Stimulated activated CD4-positive, alpha-beta T cell treated with anti-CD3 and anti-CD28 coated beads, Interleukin-12 subunit alpha, Interleukin-12 subunit beta, amount 100 ng/mL, for 48 hours (primary cell): ENCODE measurements at regions not wholly inside any gene's neighbourhood (a gene's known extent, or its start where the extent isn't known, plus 50 kb on each side); places are given as distances from the start of the nearest gene placed in this dataset.

Source experiments
- DNase-seq, 3 donors: peaks; one replicate each; pipeline ENCODE4 v3.0.0-alpha.2; 2020; ENCODE audit warnings: low read depth in 2 of 3, low spot score in 1 of 3

GRCh38 chr9:117858561-117858960, 154.4 kb downstream of the TLR4 start:
- no peak for DNase-seq

GRCh38 chr9:117860849-117861248, 156.6 kb downstream of the TLR4 start:
- DNase-seq: no peak

- DNase-seq: no peak
Observed at GRCh38 chr9:117864385-117865057, 160.3 kb downstream of the TLR4 start.

DNA sequence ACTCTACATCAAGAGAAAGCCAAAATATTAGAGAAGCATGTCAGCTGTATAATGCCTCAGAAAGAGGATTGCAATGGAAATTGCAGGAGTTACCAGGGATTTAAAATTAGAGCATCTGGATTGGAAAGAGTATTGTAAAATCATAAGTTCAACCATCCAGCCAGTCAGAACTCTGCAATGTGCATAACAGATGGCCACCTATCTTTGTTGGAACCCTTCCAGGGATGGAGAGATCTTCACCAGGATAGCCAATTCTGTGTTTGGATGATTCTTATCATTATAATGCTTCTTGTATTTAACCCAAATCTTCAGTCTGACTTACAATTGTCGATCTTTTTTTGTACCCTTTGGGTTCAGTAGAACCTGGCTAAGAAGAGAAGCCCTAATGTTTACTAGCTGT, 164.4 kb downstream of the TLR4 start:
- DNase-seq: no peak

GRCh38 chr9:117869287-117869686, 165.1 kb downstream of the TLR4 start:
- no peak for DNase-seq

DNA sequence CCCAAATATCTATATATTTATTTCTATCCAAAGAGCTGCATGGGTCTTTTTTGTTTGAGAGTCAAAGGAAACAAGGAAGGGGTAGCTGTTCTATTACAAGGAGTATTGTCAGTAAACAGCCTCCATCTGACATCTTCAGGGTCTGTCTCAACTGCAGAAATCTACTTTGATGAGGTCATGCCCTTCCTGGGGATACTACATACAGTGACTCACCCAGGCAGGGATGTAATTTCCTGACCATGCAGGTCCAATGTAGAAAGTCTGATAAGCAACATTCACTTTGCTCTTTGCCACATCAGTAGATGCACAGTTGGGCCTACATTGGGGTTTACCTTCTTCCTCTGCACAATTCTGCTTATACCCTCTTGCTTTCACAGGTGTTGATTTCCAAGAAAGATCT, 165.5 kb downstream of the TLR4 start:
- DNase-seq: no peak

DNA sequence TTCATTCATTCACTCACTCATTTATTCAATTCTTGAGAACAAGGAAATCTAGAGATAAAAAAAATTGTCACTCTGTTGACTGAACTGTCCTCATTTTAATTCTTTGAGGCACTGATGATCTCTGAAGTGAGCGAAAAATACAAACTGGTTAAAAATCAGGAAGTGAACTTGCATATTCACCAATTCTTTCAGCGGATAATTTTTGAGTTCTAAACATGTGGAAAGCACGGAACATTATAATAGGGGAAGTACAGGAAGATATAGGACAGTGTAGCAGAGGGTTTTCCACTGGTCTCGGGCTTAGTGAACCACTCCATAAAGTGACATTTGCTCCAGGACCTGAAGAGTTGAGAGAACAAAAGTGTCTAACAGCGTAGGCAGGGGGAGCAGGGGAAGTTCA, 169.5 kb downstream of the TLR4 start:
- no peak for DNase-seq

GRCh38 chr9:117875886-117876285, 171.7 kb downstream of the TLR4 start:
- DNase-seq: no peak

DNA sequence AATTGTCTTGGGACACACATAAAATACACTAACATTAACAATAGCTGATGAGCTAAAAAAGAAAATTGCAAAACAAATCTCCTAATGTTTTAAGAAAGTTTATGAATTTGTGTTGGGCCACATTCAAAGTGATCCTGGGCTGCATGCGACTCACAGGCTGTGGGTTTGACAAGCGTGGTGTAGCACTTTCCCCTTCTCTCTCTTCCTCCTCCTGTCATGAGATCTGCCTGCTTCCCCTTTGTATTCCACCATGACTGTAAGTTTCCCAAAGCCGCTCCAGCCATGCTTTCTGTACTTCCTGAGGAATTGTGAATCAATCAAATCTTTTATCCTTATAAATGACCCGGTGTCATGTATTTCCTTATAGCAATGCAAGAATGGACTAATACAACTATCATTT, 178.0 kb downstream of the TLR4 start:
- DNase-seq: no peak

DNA sequence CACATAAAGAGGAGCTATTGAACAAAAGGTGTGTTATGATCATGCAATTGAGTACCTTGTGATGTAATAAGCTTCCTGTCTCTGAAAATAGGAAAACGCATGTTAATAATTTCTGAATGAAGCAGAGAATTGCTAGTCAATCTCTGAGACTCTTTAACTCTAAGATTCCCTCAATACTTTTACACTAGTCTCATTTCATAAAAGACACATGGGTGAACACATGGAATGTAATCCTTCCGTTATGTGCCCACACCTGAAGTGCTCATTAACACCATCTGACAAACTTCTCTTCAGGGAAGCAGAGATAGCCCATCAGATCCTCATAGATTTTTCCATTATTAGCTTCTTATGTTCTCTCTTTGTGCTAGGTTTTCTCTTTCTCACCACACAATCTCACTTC, 182.4 kb downstream of the TLR4 start:
- no peak for DNase-seq

DNA sequence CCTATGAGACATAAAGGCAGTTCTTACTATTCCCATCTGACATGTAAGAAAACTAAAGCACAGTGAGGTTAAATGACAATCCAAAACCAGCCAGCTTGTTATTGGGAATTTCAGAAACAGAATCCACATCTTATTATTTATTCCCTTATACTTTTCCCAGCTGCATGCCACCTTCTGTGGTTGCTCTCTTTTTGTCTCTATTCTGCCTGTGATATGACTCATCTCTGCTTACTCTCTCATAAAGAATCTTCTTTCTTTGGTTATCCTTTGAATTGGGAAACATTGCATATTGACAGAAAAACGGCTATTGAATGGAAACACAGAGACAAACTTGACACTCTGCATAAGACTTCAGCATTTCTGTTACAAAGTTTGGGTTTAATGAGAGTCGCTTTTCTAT, 183.2 kb downstream of the TLR4 start:
- DNase-seq: no peak

- DNase-seq: no peak
Observed at GRCh38 chr9:117887941-117888340, 183.7 kb downstream of the TLR4 start.

- DNase-seq: no peak
Observed at GRCh38 chr9:117903453-117903852, 199.2 kb downstream of the TLR4 start.

DNA sequence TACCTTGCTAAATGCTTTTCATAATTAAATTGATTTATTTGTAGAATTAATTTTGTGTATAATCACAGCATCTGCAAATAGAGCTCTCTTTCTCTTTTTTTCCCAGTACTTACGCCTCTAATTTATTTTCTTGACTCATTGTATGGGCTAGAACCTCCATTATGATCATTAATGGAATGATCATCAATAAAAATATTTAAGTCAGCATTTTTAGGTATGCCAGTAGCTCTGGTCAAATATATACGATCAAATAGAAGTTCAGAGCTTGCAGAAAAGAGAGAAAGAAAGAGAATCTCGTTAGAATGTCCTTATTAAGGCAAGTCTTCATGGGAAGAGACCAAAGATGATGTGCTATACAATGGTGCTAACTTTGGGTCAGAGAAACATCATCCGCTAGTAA, 202.6 kb downstream of the TLR4 start:
- no peak for DNase-seq

DNA sequence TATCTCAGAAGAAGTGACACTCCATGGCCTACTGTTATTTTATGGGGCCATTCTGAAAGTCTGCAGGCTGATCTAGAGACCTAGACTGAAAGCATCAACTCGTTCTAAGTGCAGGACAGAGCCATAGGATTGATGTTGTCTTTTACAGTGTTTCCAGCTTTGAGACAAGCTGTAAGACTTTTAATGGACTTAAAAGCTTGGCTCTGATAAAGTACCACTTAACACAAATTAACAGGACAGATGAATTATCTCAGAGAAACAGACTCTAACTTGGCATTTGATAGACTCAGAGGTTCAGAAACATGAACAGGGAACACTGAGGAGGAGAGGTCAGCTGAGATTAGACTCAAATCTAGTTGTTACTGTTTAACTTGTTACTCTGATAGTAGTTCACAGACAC, 203.2 kb downstream of the TLR4 start:
- DNase-seq: no peak

- no peak for DNase-seq
Observed at GRCh38 chr9:117916291-117916690, 212.1 kb downstream of the TLR4 start.

DNA sequence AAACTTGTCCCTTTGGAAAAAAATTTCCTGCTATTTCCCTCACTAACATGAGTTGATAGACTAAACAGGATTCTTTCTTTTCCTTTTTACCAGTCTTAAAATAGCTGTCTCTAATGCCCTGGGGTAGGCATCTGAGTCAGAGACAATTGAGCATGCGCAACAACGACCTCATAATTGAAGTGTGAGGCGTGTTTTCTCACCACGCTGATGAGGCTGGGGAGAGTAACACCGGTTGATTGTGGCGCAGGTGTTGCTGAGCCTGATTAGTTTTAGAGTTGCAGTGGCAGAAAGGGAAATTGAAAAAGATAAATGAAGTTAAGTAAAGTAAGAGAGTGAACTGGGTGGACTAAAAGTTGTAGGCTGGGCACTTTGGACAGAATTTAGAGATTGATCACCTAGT, 213.7 kb downstream of the TLR4 start:
- DNase-seq: no peak

- DNase-seq: no peak
Observed at GRCh38 chr9:117919538-117919937, 215.3 kb downstream of the TLR4 start.

DNA sequence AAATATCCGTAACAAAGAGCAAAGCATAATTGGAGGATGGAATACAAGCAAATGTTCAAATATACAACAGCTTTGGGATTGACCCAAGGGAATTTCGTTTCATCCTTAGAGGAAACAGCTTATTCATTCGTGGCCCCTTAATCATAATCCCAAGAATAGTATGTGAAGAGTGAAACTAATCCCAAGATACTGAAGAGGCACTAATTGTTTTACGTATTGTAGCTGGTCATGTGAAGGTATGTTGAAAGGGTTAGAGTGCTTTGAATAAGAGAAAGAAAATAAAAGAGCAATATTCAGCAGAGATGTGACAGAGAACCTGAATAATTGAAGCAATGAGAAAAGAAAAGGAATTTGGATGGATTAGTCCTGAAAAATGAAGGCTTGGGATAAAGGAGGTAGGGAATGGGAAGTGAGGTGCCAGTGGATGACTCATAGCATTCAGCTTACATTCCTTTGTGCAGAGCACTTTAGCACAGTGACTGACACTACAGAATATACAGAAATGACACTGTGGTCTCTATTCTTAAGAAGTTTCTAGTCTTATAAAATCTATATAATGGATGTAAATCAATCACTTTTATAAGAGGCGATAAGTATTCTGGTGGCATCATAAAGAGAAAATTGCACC, 221.9 kb downstream of the TLR4 start:
- DNase-seq: no peak

DNA sequence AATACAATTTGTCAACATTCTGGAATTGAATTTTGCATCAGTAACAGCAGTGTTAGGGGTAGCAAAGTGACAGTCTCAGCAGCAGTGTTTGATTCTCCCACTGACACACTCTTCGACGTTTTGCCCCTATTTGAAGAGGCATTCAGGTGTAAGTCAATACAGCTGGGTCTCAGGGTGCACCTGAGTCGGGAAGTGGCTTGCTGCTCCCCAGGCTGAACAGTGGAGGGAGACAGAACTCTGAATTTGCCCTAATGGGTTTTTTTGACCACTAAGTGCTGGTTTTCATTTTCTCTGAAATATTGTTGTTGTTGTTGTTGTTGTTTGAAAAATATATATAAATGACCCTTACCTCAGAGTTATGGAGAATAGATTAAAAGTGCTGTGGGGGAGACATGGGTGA, 223.2 kb downstream of the TLR4 start:
- DNase-seq: no peak

DNA sequence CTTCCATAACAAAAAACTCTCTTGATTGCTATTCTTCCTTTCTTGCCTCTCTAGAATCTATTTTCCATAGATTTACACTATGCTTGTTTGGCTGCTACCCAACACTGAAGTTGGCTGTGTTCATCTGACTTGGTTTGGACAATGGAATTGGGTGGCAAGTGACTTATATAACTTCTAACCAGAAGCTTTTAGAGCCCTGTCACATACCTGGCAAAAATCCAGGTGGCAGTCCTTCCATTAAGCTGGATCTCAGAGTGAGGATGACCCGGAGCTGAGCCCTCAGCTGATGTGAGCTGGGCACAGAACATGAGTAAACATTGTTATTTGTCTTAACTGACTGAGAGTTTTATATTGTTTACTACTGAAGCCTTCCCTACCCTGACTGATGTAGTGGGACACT, 225.7 kb downstream of the TLR4 start:
- no peak for DNase-seq

DNA sequence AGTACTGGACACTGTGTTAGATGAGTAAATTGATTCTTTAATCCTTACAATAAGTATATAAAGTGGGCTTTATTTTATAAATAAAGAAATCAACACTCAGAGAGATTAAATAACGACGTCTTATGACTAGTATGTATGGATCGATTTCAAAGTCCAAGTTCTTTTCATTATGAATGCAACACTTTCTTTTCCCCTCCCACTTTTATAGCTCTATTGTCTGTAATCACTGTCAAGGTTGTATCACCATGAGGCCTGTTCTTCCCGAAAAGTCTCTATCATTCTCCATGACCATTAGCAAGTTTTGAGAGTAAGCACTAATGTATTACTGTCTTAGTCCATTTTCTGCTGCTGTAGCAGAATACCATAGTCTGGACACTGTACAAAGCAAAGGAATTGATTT, 228.4 kb downstream of the TLR4 start:
- no peak for DNase-seq
